ENCODE measurements at regions not wholly inside any gene's neighbourhood (a gene's known extent, or its start where the extent isn't known, plus 50 kb on each side); places are given as distances from the start of the nearest gene placed in this dataset.

DNA sequence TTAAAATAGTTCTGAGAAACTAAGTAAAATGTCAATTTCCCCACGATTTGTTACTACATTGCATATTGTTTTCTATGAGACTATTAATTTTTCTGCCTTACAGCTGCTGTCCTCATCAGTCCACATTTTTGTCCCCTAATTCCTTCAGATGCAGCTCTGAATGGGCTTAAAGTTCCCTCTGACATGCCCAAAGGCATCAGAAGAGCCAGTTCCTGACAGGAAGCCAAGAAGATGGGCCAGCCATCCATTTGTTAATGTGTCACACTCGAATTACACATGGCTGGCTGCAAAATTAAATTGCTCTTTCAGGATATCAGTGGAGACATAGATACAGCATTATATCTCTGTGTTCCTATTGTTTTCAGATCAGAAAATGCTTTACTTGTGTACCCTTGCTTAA lies 1223.0 kb downstream of the EPHA7 start:
- no peak for DNase-seq (ENCODE audit: low read depth)
- no peak for TF ChIP-seq CTCF (conservative IDR thresholded peaks at IDR 0.05; ENCODE audit: low read depth, low read length)
- H3K4me3 ChIP-seq (ENCODE audit: low read depth, low read length) = no peak overlapping the region

- DNase-seq (ENCODE audit: low read depth) = no peak
- no peak overlapping the region for H3K4me3 ChIP-seq (ENCODE audit: low read depth, low read length)
- no peak for TF ChIP-seq CTCF (conservative IDR thresholded peaks at IDR 0.05; ENCODE audit: low read depth, low read length)
Observed at GRCh38 chr6:92195796-92196195, 1223.6 kb downstream of the EPHA7 start.

GRCh38 chr6:92188016-92188415 lies 1231.3 kb downstream of the EPHA7 start:
- no peak overlapping the region for H3K4me3 ChIP-seq (ENCODE audit: low read depth, low read length)
- no peak for DNase-seq (ENCODE audit: low read depth)
- TF ChIP-seq CTCF (conservative IDR thresholded peaks at IDR 0.05; ENCODE audit: low read depth, low read length) = no peak

GRCh38 chr6:92184933-92185332 lies 1234.4 kb downstream of the EPHA7 start:
- no peak overlapping the region for H3K4me3 ChIP-seq (ENCODE audit: low read depth, low read length)
- TF ChIP-seq CTCF (conservative IDR thresholded peaks at IDR 0.05; ENCODE audit: low read depth, low read length) = no peak
- DNase-seq (ENCODE audit: low read depth) = no peak

- no peak for DNase-seq (ENCODE audit: low read depth)
- H3K4me3 ChIP-seq (ENCODE audit: low read depth, low read length) = no peak overlapping the region
- no peak for TF ChIP-seq CTCF (conservative IDR thresholded peaks at IDR 0.05; ENCODE audit: low read depth, low read length)
Observed at GRCh38 chr6:92181347-92181746, 1238.0 kb downstream of the EPHA7 start.

- TF ChIP-seq CTCF (conservative IDR thresholded peaks at IDR 0.05; ENCODE audit: low read depth, low read length) = no peak
- no peak overlapping the region for H3K4me3 ChIP-seq (ENCODE audit: low read depth, low read length)
- no peak for DNase-seq (ENCODE audit: low read depth)
Observed at GRCh38 chr6:92180090-92180489, 1239.3 kb downstream of the EPHA7 start.

GRCh38 chr6:92176666-92177065 lies 1242.7 kb downstream of the EPHA7 start:
- no peak for DNase-seq (ENCODE audit: low read depth)
- no peak for TF ChIP-seq CTCF (conservative IDR thresholded peaks at IDR 0.05; ENCODE audit: low read depth, low read length)
- H3K4me3 ChIP-seq (ENCODE audit: low read depth, low read length) = no peak overlapping the region

Measured in epithelial cell of proximal tubule (primary cell).